ENCODE measurements at regions not wholly inside any gene's neighbourhood (a gene's known extent, or its start where the extent isn't known, plus 50 kb on each side); places are given as distances from the start of the nearest gene placed in this dataset.

GRCh38 chr1:29810121-29811120 is 574.1 kb downstream of the PTPRU start:
- TF ChIP-seq CTCF (IDR thresholded peaks at IDR 0.05; ENCODE audit: insufficient read depth, low read depth, low read length): no peak
- ChIA-PET POLR2A (no interaction called here), CTCF (interaction anchor here (0.6 to 0.9 kb wide), 2 partner anchors 17 to 104 kb away, joined by 3 read pairs; no protein-coding TSS in a partner anchor)
- Histone ChIP-seq H3K4me3 (ENCODE audit: low read depth, low read length) (no peak overlapping the region), H3K36me3 (ENCODE audit: control insufficient read depth, insufficient read depth, low read length) (no peaks in the 10 kb centered on the region), H3K27me3 (ENCODE audit: control insufficient read depth, insufficient read depth, low read length) (no peaks in the 10 kb centered on the region)
- DNase-seq (ENCODE audit: low read depth): no peak

GRCh38 chr1:29809446-29810120 is 573.3 kb downstream of the PTPRU start:
- H3K4me3 ChIP-seq (ENCODE audit: low read depth, low read length): no peak overlapping the region
- ChIA-PET POLR2A (no interaction called here), CTCF (interaction anchor here (0.9 kb wide), 1 partner anchor 17 kb away, joined by 3 read pairs; no protein-coding TSS in a partner anchor)
- no peak for TF ChIP-seq CTCF (IDR thresholded peaks at IDR 0.05; ENCODE audit: insufficient read depth, low read depth, low read length)
- no peaks in the 10 kb centered on the region for H3K36me3 ChIP-seq (ENCODE audit: control insufficient read depth, insufficient read depth, low read length)
- no peak for DNase-seq (ENCODE audit: low read depth)
- H3K27me3 ChIP-seq (ENCODE audit: control insufficient read depth, insufficient read depth, low read length): no peaks in the 10 kb centered on the region

- DNase-seq (ENCODE audit: low read depth): no peak
- Histone ChIP-seq H3K36me3 (ENCODE audit: control insufficient read depth, insufficient read depth, low read length) (no peaks in the 10 kb centered on the region), H3K27me3 (ENCODE audit: control insufficient read depth, insufficient read depth, low read length) (no peaks in the 10 kb centered on the region), H3K4me3 (ENCODE audit: low read depth, low read length) (no peak overlapping the region)
- TF ChIP-seq CTCF (IDR thresholded peaks at IDR 0.05; ENCODE audit: insufficient read depth, low read depth, low read length): no peak
- ChIA-PET CTCF (no interaction called here), POLR2A (no interaction called here)
These were observed 572.0 kb downstream of the PTPRU start for GRCh38 chr1:29808141-29808995.

GRCh38 chr1:29807689-29808088 is 571.4 kb downstream of the PTPRU start:
- Histone ChIP-seq H3K4me3 (ENCODE audit: low read depth, low read length) (no peak overlapping the region), H3K36me3 (ENCODE audit: control insufficient read depth, insufficient read depth, low read length) (no peaks in the 10 kb centered on the region), H3K27me3 (ENCODE audit: control insufficient read depth, insufficient read depth, low read length) (no peaks in the 10 kb centered on the region)
- no peak for DNase-seq (ENCODE audit: low read depth)
- POLR2A ChIA-PET: no interaction called here
- CTCF ChIA-PET: no interaction called here
- no peak for TF ChIP-seq CTCF (IDR thresholded peaks at IDR 0.05; ENCODE audit: insufficient read depth, low read depth, low read length)

Measured in BJ (cell line).